Mesendoderm (in vitro differentiated cells): ENCODE measurements at regions not wholly inside any gene's neighbourhood (a gene's known extent, or its start where the extent isn't known, plus 50 kb on each side); places are given as distances from the start of the nearest gene placed in this dataset.

ENCODE experiments used
- DNase-seq: peaks from one replicate; pipeline ENCODE4 v3.0.0; 2013
- H2AK5ac ChIP-seq: 2 replicates; pipeline ENCODE4 v1.6.1; 2013; ENCODE audit warnings: low read length, inconsistent platforms
- H2BK120ac ChIP-seq: 2 replicates; pipeline ENCODE4 v1.6.1; 2013; ENCODE audit warnings: low read depth, mild to moderate bottlenecking, low read length, moderate library complexity, mixed read lengths
- H2BK15ac ChIP-seq: replicated peaks from 2 replicates; pipeline ENCODE4 v1.6.1; 2013; ENCODE audit warnings: low read depth, mild to moderate bottlenecking, moderate library complexity
- H2BK5ac ChIP-seq: 2 replicates; pipeline ENCODE4 v1.6.1; 2013; ENCODE audit warnings: low read length, inconsistent platforms
- H3K18ac ChIP-seq: 2 replicates; pipeline ENCODE4 v1.6.1; 2013; ENCODE audit warnings: mild to moderate bottlenecking, low read length, mixed read lengths
- H3K23ac ChIP-seq: one replicate; pipeline ENCODE4 v1.6.1; 2013; ENCODE audit warnings: low read length
- H3K27ac ChIP-seq: 2 replicates; pipeline ENCODE4 v1.5.1; 2013; ENCODE audit warnings: low read depth, mild to moderate bottlenecking, inconsistent platforms, low read length, moderate library complexity
- H3K27me3 ChIP-seq: 2 replicates; pipeline ENCODE4 v1.6.1; 2013; ENCODE audit warnings: low read length, control low read depth, mild to moderate bottlenecking, inconsistent platforms; ENCODE audit not compliant: insufficient read depth, poor library complexity
- H3K36me3 ChIP-seq: 2 replicates; pipeline ENCODE4 v1.6.1; 2013; ENCODE audit warnings: low read length, inconsistent platforms; ENCODE audit not compliant: control insufficient read depth, insufficient read depth
- H3K4ac ChIP-seq: one replicate; pipeline ENCODE4 v1.6.1; 2013; ENCODE audit warnings: low read depth, mild to moderate bottlenecking, low read length, moderate library complexity
- H3K4me1 ChIP-seq: 2 replicates; pipeline ENCODE4 v1.6.1; 2013; ENCODE audit warnings: low read depth, low read length, inconsistent platforms; ENCODE audit not compliant: control insufficient read depth
- H3K4me2 ChIP-seq: 2 replicates; pipeline ENCODE4 v1.6.1; 2013; ENCODE audit warnings: low read length
- H3K4me3 ChIP-seq: 2 replicates; pipeline ENCODE4 v1.5.1; 2013; ENCODE audit warnings: mild to moderate bottlenecking, low read length
- H3K56ac ChIP-seq: one replicate; pipeline ENCODE4 v1.6.1; 2013; ENCODE audit warnings: low read length
- H3K79me1 ChIP-seq: 2 replicates; pipeline ENCODE4 v1.6.1; 2013; ENCODE audit warnings: low read length, inconsistent platforms
- H3K79me2 ChIP-seq: 2 replicates; pipeline ENCODE4 v1.6.1; 2013; ENCODE audit warnings: mild to moderate bottlenecking, low read length; ENCODE audit not compliant: control insufficient read depth, insufficient read depth
- H3K9ac ChIP-seq: 2 replicates; pipeline ENCODE4 v1.6.1; 2013; ENCODE audit warnings: low read length, inconsistent platforms
- H4K5ac ChIP-seq: one replicate; pipeline ENCODE4 v1.6.1; 2013; ENCODE audit warnings: low read length
- H4K8ac ChIP-seq: one replicate; pipeline ENCODE4 v1.6.1; 2013; ENCODE audit warnings: low read depth, mild to moderate bottlenecking, control low read depth, low read length, moderate library complexity
- WGBS: extraction: QIAGEN DNeasy Blood & Tissue Kit; methylation state at CpG from one replicate; pipeline ENCODE4 v1.1.7; 2013; ENCODE audit warnings: low lambda C conversion rate, missing lambda C conversion rate; ENCODE audit not compliant: insufficient coverage; ENCODE audit errors: extremely low coverage; 5-methylcytosine and 5-hydroxymethylcytosine counted together

DNA sequence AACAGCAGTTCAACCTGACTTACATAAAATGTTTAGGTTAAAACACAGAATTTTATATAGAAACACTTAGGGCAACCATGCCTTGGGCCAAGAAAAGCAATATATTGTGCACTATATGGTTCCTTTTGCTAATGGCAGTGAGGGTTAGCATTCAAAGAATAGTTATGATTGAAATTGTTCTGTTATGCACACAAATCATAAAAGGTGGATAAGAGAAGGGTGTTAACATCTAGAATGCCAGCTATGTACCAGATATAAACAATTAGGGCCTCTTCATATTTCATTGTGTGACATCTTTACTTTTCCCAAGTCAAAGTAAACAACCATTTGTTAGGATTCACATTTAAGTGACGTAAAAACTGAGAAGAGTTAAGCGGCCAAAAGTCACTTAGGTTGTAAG lies 308.0 kb upstream of the B3GALT2 start:
- H3K4ac ChIP-seq: no peak overlapping the region
- WGBS: no CpG with 5 or more reads among the region's 2 CpGs
- no peak overlapping the region for H4K8ac ChIP-seq

DNA sequence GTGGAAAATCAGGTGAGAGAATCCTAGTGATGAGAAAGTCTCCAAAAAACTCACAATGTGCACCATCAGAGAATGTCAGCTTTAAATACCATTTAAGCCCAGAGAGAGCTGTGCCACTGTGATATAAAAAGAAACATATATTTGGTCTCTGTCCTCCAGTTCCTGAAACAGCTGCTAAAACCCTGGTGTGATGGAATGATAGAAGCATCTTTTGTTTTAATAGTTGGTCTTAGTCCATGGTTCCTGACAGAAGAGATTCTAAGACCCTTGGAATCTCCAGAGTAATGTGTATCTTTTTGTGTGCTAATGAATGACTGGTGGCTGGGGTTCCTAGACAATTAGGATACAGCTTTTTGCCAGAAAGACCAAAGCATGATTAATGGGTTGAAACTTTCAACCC lies 302.8 kb upstream of the B3GALT2 start:
- no peak overlapping the region for H2BK5ac ChIP-seq
- no peak for DNase-seq
- H3K56ac ChIP-seq: no peak overlapping the region
- H3K18ac ChIP-seq: no peak overlapping the region
- no peak overlapping the region for H3K4me3 ChIP-seq
- no peak overlapping the region for H2BK15ac ChIP-seq
- no peak overlapping the region for H4K5ac ChIP-seq
- H2BK120ac ChIP-seq: no peak overlapping the region
- no peaks in the 10 kb centered on the region for H3K4me1 ChIP-seq
- H3K27ac ChIP-seq: no peak overlapping the region
- H3K79me1 ChIP-seq: no peaks in the 10 kb centered on the region
- H3K23ac ChIP-seq: no peak overlapping the region
- no peak overlapping the region for H3K9ac ChIP-seq
- no peak overlapping the region for H4K8ac ChIP-seq
- H3K27me3 ChIP-seq: no peaks in the 10 kb centered on the region
- H3K4me2 ChIP-seq: no peak overlapping the region
- H3K36me3 ChIP-seq: no peaks in the 10 kb centered on the region
- H3K4ac ChIP-seq: no peak overlapping the region
- H2AK5ac ChIP-seq: no peak overlapping the region
- H3K79me2 ChIP-seq: no peaks in the 10 kb centered on the region

More for the DNA sequence above, 308.0 kb upstream of the B3GALT2 start:
- H3K79me2 ChIP-seq: no peaks in the 10 kb centered on the region
- no peak overlapping the region for H3K4me2 ChIP-seq
- H4K5ac ChIP-seq: no peak overlapping the region
- no peaks in the 10 kb centered on the region for H3K27me3 ChIP-seq
- H2AK5ac ChIP-seq: no peak overlapping the region
- no peak overlapping the region for H3K18ac ChIP-seq
- H3K79me1 ChIP-seq: no peaks in the 10 kb centered on the region
- no peak overlapping the region for H3K27ac ChIP-seq
- H3K4me3 ChIP-seq: no peak overlapping the region
- H2BK5ac ChIP-seq: no peak overlapping the region
- no peaks in the 10 kb centered on the region for H3K36me3 ChIP-seq
- no peak overlapping the region for H3K9ac ChIP-seq
- DNase-seq: no peak
- H3K23ac ChIP-seq: no peak overlapping the region
- no peak overlapping the region for H2BK120ac ChIP-seq
- no peak overlapping the region for H3K56ac ChIP-seq
- no peak overlapping the region for H2BK15ac ChIP-seq
- no peaks in the 10 kb centered on the region for H3K4me1 ChIP-seq

DNA sequence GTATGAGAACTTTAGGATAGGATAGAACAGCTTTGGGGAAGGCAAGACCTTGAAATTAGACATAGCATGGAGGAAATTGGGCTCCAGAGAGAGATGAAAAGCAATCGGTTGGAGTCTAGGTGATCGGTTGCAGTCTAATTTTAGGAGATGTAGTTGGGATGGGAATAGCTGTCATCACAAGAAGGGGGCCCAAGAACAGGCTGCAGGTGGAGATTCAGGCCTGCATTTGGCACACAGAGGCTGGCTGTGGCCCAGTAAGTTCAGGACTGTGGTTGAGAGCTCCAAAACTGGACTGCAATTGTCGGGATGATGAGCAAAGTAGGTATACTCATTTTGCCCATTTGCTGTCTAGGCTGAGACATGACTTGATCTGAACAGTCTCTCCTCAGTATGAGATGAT lies 301.3 kb upstream of the B3GALT2 start:
- H3K18ac ChIP-seq: no peak overlapping the region
- no peak overlapping the region for H2BK5ac ChIP-seq
- no peaks in the 10 kb centered on the region for H3K79me1 ChIP-seq
- no peaks in the 10 kb centered on the region for H3K36me3 ChIP-seq
- H3K9ac ChIP-seq: no peak overlapping the region
- no peaks in the 10 kb centered on the region for H3K79me2 ChIP-seq
- no peak overlapping the region for H4K5ac ChIP-seq
- no peak overlapping the region for H2AK5ac ChIP-seq
- no CpG with 5 or more reads among the region's 3 CpGs for WGBS
- no peak overlapping the region for H3K4me3 ChIP-seq
- no peak overlapping the region for H2BK15ac ChIP-seq
- H3K4ac ChIP-seq: no peak overlapping the region
- H3K27me3 ChIP-seq: no peaks in the 10 kb centered on the region
- no peak overlapping the region for H3K56ac ChIP-seq
- H3K27ac ChIP-seq: no peak overlapping the region
- H2BK120ac ChIP-seq: no peak overlapping the region
- H4K8ac ChIP-seq: no peak overlapping the region
- no peak for DNase-seq
- H3K23ac ChIP-seq: no peak overlapping the region
- H3K4me2 ChIP-seq: no peak overlapping the region
- no peaks in the 10 kb centered on the region for H3K4me1 ChIP-seq

DNA sequence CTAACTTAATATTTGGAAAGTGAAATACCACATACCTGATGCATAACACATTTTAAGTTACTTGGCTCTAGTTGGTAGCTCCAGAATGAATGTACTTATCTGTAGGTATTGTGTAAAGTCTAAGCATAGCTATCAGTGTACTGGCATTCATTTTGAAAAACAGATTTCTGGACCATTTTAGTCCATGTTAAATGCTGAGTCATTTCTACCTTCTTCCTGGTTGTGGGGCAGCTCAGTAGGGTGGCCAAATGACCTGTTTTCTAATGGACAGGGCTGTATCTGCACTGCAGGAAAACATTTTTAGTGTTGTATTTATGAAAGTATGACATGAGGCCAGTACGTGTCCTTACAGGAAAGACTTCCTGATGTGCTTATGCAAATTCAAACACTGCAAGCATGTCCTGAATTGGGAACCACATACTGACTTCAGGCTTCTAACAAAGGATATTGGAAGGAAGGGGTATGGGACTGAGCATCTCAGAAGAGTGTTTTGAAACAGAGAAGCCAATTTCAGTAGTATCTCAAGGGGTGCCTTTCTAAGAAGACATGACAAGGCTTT lies 300.3 kb upstream of the B3GALT2 start:
- H3K9ac ChIP-seq: no peak overlapping the region
- H3K79me1 ChIP-seq: no peaks in the 10 kb centered on the region
- H3K23ac ChIP-seq: no peak overlapping the region
- H2BK5ac ChIP-seq: no peak overlapping the region
- no peak overlapping the region for H3K18ac ChIP-seq
- DNase-seq: no peak
- H3K4me1 ChIP-seq: no peaks in the 10 kb centered on the region
- H3K79me2 ChIP-seq: no peaks in the 10 kb centered on the region
- H3K4ac ChIP-seq: no peak overlapping the region
- no peak overlapping the region for H2AK5ac ChIP-seq
- H3K36me3 ChIP-seq: no peaks in the 10 kb centered on the region
- no CpG with 5 or more reads among the region's 1 CpG for WGBS
- H2BK15ac ChIP-seq: no peak overlapping the region
- H3K4me2 ChIP-seq: no peak overlapping the region
- H4K5ac ChIP-seq: no peak overlapping the region
- H3K27ac ChIP-seq: no peak overlapping the region
- no peak overlapping the region for H3K4me3 ChIP-seq
- no peak overlapping the region for H2BK120ac ChIP-seq
- no peak overlapping the region for H4K8ac ChIP-seq
- H3K27me3 ChIP-seq: no peaks in the 10 kb centered on the region
- H3K56ac ChIP-seq: no peak overlapping the region

DNA sequence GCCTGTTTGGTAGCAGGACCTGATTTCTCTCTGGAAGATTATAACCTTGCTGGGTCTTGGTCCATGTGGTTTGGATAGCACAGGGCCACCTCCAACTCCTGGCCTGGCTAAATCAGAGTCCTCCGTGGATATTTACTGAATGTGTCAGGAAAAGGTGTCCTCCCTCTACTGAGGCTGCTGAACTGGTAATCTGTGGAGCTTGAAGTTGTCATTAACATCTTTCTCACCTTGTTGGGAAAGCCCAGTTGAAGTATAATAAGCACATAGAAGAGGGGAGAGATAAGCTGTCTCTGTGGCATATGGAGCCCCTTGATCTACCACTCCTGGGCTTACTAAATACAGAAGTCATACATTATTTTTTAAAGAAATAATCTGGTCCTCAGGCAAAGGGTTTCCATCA lies 294.3 kb upstream of the B3GALT2 start:
- Histone ChIP-seq H4K5ac (no peak overlapping the region), H3K79me1 (no peaks in the 10 kb centered on the region), H3K79me2 (no peaks in the 10 kb centered on the region), H3K4me1 (no peaks in the 10 kb centered on the region), H3K4ac (no peak overlapping the region), H2BK120ac (no peak overlapping the region), H3K27me3 (no peaks in the 10 kb centered on the region), H3K4me3 (no peak overlapping the region), H3K36me3 (no peaks in the 10 kb centered on the region), H2AK5ac (no peak overlapping the region), H3K4me2 (no peak overlapping the region), H2BK15ac (no peak overlapping the region), H3K56ac (no peak overlapping the region), H3K18ac (no peak overlapping the region), H2BK5ac (no peak overlapping the region), H3K9ac (no peak overlapping the region), H3K23ac (no peak overlapping the region), H4K8ac (no peak overlapping the region), H3K27ac (no peak overlapping the region)
- peak; percentile 14 for DNase-seq
- no CpG with 5 or more reads among the region's 1 CpG for WGBS

DNA sequence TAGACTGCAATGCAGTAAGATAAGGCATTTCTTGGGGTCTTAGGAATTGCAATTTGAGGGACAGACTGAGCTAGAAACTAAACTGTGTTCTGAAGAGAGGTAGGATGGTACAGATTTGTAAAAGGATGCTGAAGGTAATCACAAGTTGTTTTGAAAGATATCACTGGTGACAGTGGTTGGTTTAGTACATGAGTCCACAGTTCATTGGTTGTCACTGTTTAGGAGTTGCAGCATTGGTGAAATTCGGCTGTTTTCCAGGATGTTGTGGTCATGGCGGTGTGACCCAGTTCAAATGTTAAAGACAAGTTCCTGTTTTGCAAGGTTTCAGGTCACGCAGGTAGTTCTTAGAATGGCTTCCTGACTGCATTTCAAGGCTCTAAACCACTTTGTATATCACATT lies 292.8 kb upstream of the B3GALT2 start:
- no peak for DNase-seq
- WGBS: no CpG with 5 or more reads among the region's 3 CpGs
- H3K79me2 ChIP-seq: no peaks in the 10 kb centered on the region
- no peak overlapping the region for H3K4me2 ChIP-seq
- H3K56ac ChIP-seq: no peak overlapping the region
- no peaks in the 10 kb centered on the region for H3K27me3 ChIP-seq
- H3K9ac ChIP-seq: no peak overlapping the region
- H3K36me3 ChIP-seq: no peaks in the 10 kb centered on the region
- H3K23ac ChIP-seq: no peak overlapping the region
- no peak overlapping the region for H2BK5ac ChIP-seq
- no peak overlapping the region for H4K5ac ChIP-seq
- no peaks in the 10 kb centered on the region for H3K79me1 ChIP-seq
- H2AK5ac ChIP-seq: no peak overlapping the region
- H4K8ac ChIP-seq: no peak overlapping the region
- no peak overlapping the region for H2BK15ac ChIP-seq
- H3K4me3 ChIP-seq: no peak overlapping the region
- no peaks in the 10 kb centered on the region for H3K4me1 ChIP-seq
- no peak overlapping the region for H2BK120ac ChIP-seq
- no peak overlapping the region for H3K18ac ChIP-seq
- no peak overlapping the region for H3K27ac ChIP-seq
- H3K4ac ChIP-seq: no peak overlapping the region
